Panc1 (cell line): ENCODE measurements at regions not wholly inside any gene's neighbourhood (a gene's known extent, or its start where the extent isn't known, plus 50 kb on each side); places are given as distances from the start of the nearest gene placed in this dataset.

Experiments used
- ATAC-seq: fragments of 200-7000 bp; cut with Tn5 transposase; 2 replicates; pipeline ENCODE4 v1.9.1; 2020; ENCODE audit warnings: mild to moderate bottlenecking, moderate library complexity
- BruUV-seq: library from RNA; stranded (reverse); fragments of 400-500 nt; replicated peaks from 2 replicates; lab custom pipeline; 2021; lab: Mats Ljungman, UMichigan
- CTCF ChIA-PET: fragments of 300-600 bp; sonication (Branson Sonifier 250); formaldehyde crosslinking; loops from one replicate; lab custom pipeline; 2022; ENCODE audit warnings: antibody characterized with exemption; lab: Charles Lee
- POLR2A ChIA-PET: fragments of 300-600 bp; sonication (Branson Sonifier 250); formaldehyde crosslinking; loops from one replicate; lab custom pipeline; 2022; ENCODE audit warnings: antibody characterized with exemption; lab: Charles Lee
- DNase-seq: peaks from one replicate; pipeline ENCODE4 v3.0.0-alpha.2; 2010; ENCODE audit warnings: low read depth, low spot score
- H3K27ac ChIP-seq: 2 replicates; pipeline ENCODE4 v1.5.1; 2011; ENCODE audit warnings: mild to moderate bottlenecking, low read length, inconsistent platforms
- H3K27me3 ChIP-seq: fragments of 200-500 bp; sonication (Bioruptor generic); 2 replicates; pipeline ENCODE4 v1.6.0; 2014; ENCODE audit warnings: low read length, inconsistent platforms; ENCODE audit not compliant: control insufficient read depth, insufficient read depth
- H3K36me3 ChIP-seq: fragments of 200-500 bp; sonication (Bioruptor generic); 2 replicates; pipeline ENCODE4 v1.5.1; 2014; ENCODE audit warnings: inconsistent platforms, mild to moderate bottlenecking, low read length, moderate library complexity; ENCODE audit not compliant: control insufficient read depth, insufficient read depth
- H3K4me1 ChIP-seq: 2 replicates; pipeline ENCODE4 v1.5.1; 2011; ENCODE audit warnings: inconsistent platforms, mild to moderate bottlenecking, low read length, moderate library complexity; ENCODE audit not compliant: control insufficient read depth, insufficient read depth
- H3K4me3 ChIP-seq, 2 experiments: 2 replicates each; pipeline ENCODE4 v1.5.1; 2011 to 2012; ENCODE audit warnings: low read depth in 2 of 2, low read length in 2 of 2, mild to moderate bottlenecking in 2 of 2, inconsistent platforms in 1 of 2, moderate library complexity in 1 of 2
- H3K9me3 ChIP-seq: fragments of 200-500 bp; sonication (Bioruptor generic); 2 replicates; pipeline ENCODE4 v1.5.1; 2014; ENCODE audit warnings: low read depth, mild to moderate bottlenecking, inconsistent platforms, low read length, moderate library complexity; ENCODE audit not compliant: control insufficient read depth, insufficient read depth
- POLR2AphosphoS5 ChIP-seq: IDR thresholded peaks from 2 replicates; pipeline ENCODE4 v1.6.1; 2012; ENCODE audit warnings: mild to moderate bottlenecking, low read depth, low read length, moderate library complexity
- SIN3A ChIP-seq: IDR thresholded peaks from 2 replicates; pipeline ENCODE4 v1.6.1; 2012; ENCODE audit warnings: low read depth, mild to moderate bottlenecking, low read length, moderate library complexity, borderline replicate concordance; ENCODE audit not compliant: insufficient read depth
- TCF7L2 ChIP-seq: IDR thresholded peaks from 2 replicates; pipeline ENCODE4 v1.6.1; 2011; ENCODE audit warnings: mild to moderate bottlenecking, low read depth, low read length, inconsistent platforms
- in situ Hi-C: cut with HindIII; loops from 2 replicates; pipeline ENCODE4 v1.10.0; 2016; ENCODE audit warnings: low sequenced_read_pairs, low pct_unique_long_range_greater_than_20kb
- intact Hi-C: fragments of 100-400 bp; cut with micrococcal nuclease; formaldehyde crosslinking; loops from one replicate; pipeline ENCODE4 v1.10.0; 2022; ENCODE audit not compliant: unreplicated experiment
- TF ChIP-seq, protein P1 (sequence below): fragments of 450-650 bp; IDR thresholded peaks from 2 replicates; pipeline ENCODE4 v1.5.1; 2017; ENCODE audit warnings: mild to moderate bottlenecking
- TF ChIP-seq, protein P2 (sequence below), 2 experiments: IDR thresholded peaks; 2 replicates each; pipeline ENCODE4 v1.6.1; 2011 to 2012; ENCODE audit warnings: low read depth in 2 of 2, control low read depth in 1 of 2, low read length in 1 of 2, mild to moderate bottlenecking in 1 of 2, moderate library complexity in 1 of 2; ENCODE audit not compliant: insufficient read depth in 1 of 2

DNA sequence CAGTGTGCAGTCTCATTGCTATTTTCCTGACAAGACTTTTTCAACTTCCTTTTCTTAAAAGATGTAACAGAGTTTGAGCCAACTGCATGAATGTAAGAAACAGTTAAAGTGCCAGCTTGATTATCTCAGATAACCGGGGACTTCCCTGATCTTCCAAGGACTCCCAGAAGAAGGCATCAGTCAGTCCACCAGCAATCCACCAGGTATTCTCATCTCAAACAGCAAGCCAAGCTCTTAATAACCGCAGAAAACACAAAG lies 350.1 kb downstream of the LIG4 start:
- H3K27me3 ChIP-seq, result no peaks in the 10 kb centered on the region; the same call in none of the 2 replicates
- CTCF ChIA-PET, result no interaction called here
- intact Hi-C loops (loop anchor here (5.0 to 10.0 kb wide), 3 partner anchors 190 to 658 kb away; no protein-coding TSS in a partner anchor), in situ Hi-C loops (no loop called here)
- no peak for TF ChIP-seq POLR2AphosphoS5
- TF ChIP-seq TCF7L2, result no peak
- TF ChIP-seq, protein P1, sequence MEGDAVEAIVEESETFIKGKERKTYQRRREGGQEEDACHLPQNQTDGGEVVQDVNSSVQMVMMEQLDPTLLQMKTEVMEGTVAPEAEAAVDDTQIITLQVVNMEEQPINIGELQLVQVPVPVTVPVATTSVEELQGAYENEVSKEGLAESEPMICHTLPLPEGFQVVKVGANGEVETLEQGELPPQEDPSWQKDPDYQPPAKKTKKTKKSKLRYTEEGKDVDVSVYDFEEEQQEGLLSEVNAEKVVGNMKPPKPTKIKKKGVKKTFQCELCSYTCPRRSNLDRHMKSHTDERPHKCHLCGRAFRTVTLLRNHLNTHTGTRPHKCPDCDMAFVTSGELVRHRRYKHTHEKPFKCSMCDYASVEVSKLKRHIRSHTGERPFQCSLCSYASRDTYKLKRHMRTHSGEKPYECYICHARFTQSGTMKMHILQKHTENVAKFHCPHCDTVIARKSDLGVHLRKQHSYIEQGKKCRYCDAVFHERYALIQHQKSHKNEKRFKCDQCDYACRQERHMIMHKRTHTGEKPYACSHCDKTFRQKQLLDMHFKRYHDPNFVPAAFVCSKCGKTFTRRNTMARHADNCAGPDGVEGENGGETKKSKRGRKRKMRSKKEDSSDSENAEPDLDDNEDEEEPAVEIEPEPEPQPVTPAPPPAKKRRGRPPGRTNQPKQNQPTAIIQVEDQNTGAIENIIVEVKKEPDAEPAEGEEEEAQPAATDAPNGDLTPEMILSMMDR, result no peak
- TF ChIP-seq SIN3A, result no peak
- TF ChIP-seq, protein P2, sequence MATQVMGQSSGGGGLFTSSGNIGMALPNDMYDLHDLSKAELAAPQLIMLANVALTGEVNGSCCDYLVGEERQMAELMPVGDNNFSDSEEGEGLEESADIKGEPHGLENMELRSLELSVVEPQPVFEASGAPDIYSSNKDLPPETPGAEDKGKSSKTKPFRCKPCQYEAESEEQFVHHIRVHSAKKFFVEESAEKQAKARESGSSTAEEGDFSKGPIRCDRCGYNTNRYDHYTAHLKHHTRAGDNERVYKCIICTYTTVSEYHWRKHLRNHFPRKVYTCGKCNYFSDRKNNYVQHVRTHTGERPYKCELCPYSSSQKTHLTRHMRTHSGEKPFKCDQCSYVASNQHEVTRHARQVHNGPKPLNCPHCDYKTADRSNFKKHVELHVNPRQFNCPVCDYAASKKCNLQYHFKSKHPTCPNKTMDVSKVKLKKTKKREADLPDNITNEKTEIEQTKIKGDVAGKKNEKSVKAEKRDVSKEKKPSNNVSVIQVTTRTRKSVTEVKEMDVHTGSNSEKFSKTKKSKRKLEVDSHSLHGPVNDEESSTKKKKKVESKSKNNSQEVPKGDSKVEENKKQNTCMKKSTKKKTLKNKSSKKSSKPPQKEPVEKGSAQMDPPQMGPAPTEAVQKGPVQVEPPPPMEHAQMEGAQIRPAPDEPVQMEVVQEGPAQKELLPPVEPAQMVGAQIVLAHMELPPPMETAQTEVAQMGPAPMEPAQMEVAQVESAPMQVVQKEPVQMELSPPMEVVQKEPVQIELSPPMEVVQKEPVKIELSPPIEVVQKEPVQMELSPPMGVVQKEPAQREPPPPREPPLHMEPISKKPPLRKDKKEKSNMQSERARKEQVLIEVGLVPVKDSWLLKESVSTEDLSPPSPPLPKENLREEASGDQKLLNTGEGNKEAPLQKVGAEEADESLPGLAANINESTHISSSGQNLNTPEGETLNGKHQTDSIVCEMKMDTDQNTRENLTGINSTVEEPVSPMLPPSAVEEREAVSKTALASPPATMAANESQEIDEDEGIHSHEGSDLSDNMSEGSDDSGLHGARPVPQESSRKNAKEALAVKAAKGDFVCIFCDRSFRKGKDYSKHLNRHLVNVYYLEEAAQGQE (IDR thresholded peaks at IDR 0.05; ENCODE audit: insufficient read depth in 1 of 2, low read depth in 2 of 2, low read length in 1 of 2), result no peak
- POLR2A ChIA-PET, result no interaction called here
- H3K36me3 ChIP-seq, result no peaks in the 10 kb centered on the region
- DNase-seq (no peak), ATAC-seq (no peak)
- BruUV-seq, result no TSS peak
- H3K27ac ChIP-seq, result no peak overlapping the region
- H3K4me1 ChIP-seq, result no peaks in the 10 kb centered on the region
- no peaks in the 10 kb centered on the region for H3K9me3 ChIP-seq
- peak overlapping the region; percentile 26 to 48; a peak in 2 of 4 replicates for H3K4me3 ChIP-seq

DNA sequence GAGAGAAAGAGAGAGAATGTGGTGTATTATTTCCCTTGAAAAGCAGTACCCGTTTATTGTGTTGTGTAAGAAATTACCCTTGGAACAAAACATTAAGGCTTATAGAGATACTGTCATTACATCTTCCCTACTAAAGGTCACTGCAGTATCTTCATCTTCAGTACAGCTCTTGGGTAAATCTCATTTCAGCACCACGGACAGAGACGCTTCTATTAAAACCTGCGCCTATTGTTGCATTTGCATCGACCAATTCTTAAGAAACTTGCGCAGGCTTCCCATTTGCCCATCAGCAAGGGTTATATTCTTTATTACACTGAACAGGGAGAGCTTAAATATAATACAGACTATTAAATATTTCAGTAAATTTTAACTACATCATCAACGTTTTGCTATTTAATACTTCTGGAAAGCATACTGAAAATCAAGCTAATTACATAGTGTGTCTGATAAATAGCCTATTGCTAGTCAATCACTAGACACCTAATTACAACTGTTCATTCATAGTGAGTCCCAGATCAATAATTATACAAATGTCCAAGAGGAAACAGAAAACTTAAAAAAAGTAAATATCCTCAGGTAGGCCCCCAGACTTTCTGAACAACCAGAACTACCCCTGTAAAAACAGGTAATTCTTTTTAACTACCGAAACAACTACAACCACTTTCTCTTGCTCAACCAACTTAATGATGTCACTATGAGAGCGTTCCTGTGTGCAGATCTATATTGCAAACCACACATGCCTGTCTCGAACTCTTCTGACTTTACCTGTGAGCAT lies 350.6 kb downstream of the LIG4 start:
- POLR2A ChIA-PET, result no interaction called here
- intact Hi-C loops, result loop anchor here (5.0 to 10.0 kb wide), 3 partner anchors 190 to 657 kb away; no protein-coding TSS in a partner anchor
- CTCF ChIA-PET, result no interaction called here

More for the DNA sequence above, 350.6 kb downstream of the LIG4 start:
- TF ChIP-seq SIN3A, result no peak
- TF ChIP-seq, protein P2 (IDR thresholded peaks at IDR 0.05; ENCODE audit: insufficient read depth in 1 of 2, low read depth in 2 of 2, low read length in 1 of 2), result peak; percentile 85 to 92
- Histone ChIP-seq H3K4me3 (peak overlapping the region in 1 of 2 experiments; percentile 48; a peak in 1 of 4 replicates), H3K36me3 (no peaks in the 10 kb centered on the region), H3K4me1 (no peaks in the 10 kb centered on the region), H3K27me3 (no peaks in the 10 kb centered on the region; the same call in none of the 2 replicates), H3K9me3 (no peaks in the 10 kb centered on the region), H3K27ac (no peak overlapping the region)
- no peak for ATAC-seq
- BruUV-seq, result no TSS peak
- in situ Hi-C loops, result no loop called here
- DNase-seq, result no peak
